Omental fat pad (tissue), 3 donors: ENCODE measurements at regions not wholly inside any gene's neighbourhood (a gene's known extent, or its start where the extent isn't known, plus 50 kb on each side); places are given as distances from the start of the nearest gene placed in this dataset.

Experiments
- ATAC-seq: fragments of 150-250 bp; one replicate; pipeline ENCODE4 v1.9.1; 2016; ENCODE audit warnings: mild to moderate bottlenecking, moderate library complexity; ENCODE audit not compliant: low FRiP score
- DNase-seq: peaks from one replicate; pipeline ENCODE4 v3.0.0-alpha.2; 2019; ENCODE audit warnings: low spot score
- CTCF ChIP-seq, 3 donors: fragments of 450-650 bp; IDR thresholded peaks; one replicate each; pipeline ENCODE4 v1.5.1; 2016 to 2017; ENCODE audit warnings: antibody characterized with exemption in 3 of 3, mild to moderate bottlenecking in 3 of 3, moderate library complexity in 2 of 3

GRCh38 chr7:68200051-68200670 is 1203.5 kb downstream of the TYW1 start:
- no peak for TF ChIP-seq CTCF (IDR thresholded peaks at IDR 0.05)
- DNase-seq (no peak), ATAC-seq (no peak)

- TF ChIP-seq CTCF (IDR thresholded peaks at IDR 0.05), result no peak
- ATAC-seq (no peak), DNase-seq (no peak)
These were observed 1206.6 kb downstream of the TYW1 start for GRCh38 chr7:68203251-68203650.

GRCh38 chr7:68205826-68206225 is 1209.2 kb downstream of the TYW1 start:
- no peak for DNase-seq
- ATAC-seq, result no peak
- no peak for TF ChIP-seq CTCF (IDR thresholded peaks at IDR 0.05)

- DNase-seq (no peak), ATAC-seq (no peak)
- no peak for TF ChIP-seq CTCF (IDR thresholded peaks at IDR 0.05)
These were observed 1210.4 kb downstream of the TYW1 start for GRCh38 chr7:68206946-68207485.

- ATAC-seq (no peak), DNase-seq (no peak)
- TF ChIP-seq CTCF (IDR thresholded peaks at IDR 0.05), result no peak
These were observed 1211.0 kb downstream of the TYW1 start for GRCh38 chr7:68207676-68208075.

GRCh38 chr7:68209486-68209885 is 1212.9 kb downstream of the TYW1 start:
- no peak for TF ChIP-seq CTCF (IDR thresholded peaks at IDR 0.05)
- ATAC-seq, result no peak
- DNase-seq, result no peak

GRCh38 chr7:68213838-68214237 is 1217.2 kb downstream of the TYW1 start:
- ATAC-seq (no peak), DNase-seq (no peak)

More at GRCh38 chr7:68213838-68214237, 1217.2 kb downstream of the TYW1 start:
- no peak for TF ChIP-seq CTCF (IDR thresholded peaks at IDR 0.05)
